Stomach (tissue), 8 donors: ENCODE measurements at regions not wholly inside any gene's neighbourhood (a gene's known extent, or its start where the extent isn't known, plus 50 kb on each side); places are given as distances from the start of the nearest gene placed in this dataset.

ENCODE experiments used
- DNase-seq, 2 donors: peaks; one replicate each; pipeline versions ENCODE4 v3.0.0 to v3.0.0-alpha.2; 2013 to 2019
- H3K27ac ChIP-seq, 5 donors: fragments of 200-600 bp in 4 of 5; sonication (generic) in 4 of 5; one replicate each; pipeline ENCODE4 v1.5.1; 2013 to 2019; ENCODE audit warnings: mild to moderate bottlenecking in 1 of 5, moderate library complexity in 1 of 5
- H3K27me3 ChIP-seq, 3 donors: fragments of 200-600 bp; sonication (generic); one replicate each; pipeline ENCODE4 v1.5.1; 2017 to 2019; ENCODE audit warnings: mixed run types in 1 of 3
- H3K36me3 ChIP-seq, 4 donors: fragments of 200-600 bp; sonication (generic); 1 replicate in 3 of 4; 2 replicates in 1 of 4; pipeline ENCODE4 v1.5.1; 2016 to 2019
- H3K4me1 ChIP-seq, 4 donors: fragments of 200-600 bp; sonication (generic); one replicate each; pipeline ENCODE4 v1.5.1; 2016 to 2019
- H3K4me3 ChIP-seq, 4 donors: fragments of 200-600 bp; sonication (generic) in 3 of 4; one replicate each; pipeline ENCODE4 v1.5.1; 2016 to 2019; ENCODE audit warnings: mild to moderate bottlenecking in 1 of 4
- H3K9me3 ChIP-seq, 4 donors: fragments of 200-600 bp; sonication (generic); one replicate each; pipeline ENCODE4 v1.5.1; 2016 to 2019
- EP300 ChIP-seq: sonication (generic); formaldehyde crosslinking; IDR thresholded peaks from one replicate; pipeline ENCODE4 v1.6.1; 2017; ENCODE audit warnings: antibody characterized with exemption
- POLR2A ChIP-seq, 4 donors: fragments of 450-650 bp; IDR thresholded peaks; one replicate each; pipeline ENCODE4 v1.6.1; 2016; ENCODE audit warnings: antibody characterized with exemption in 4 of 4, control low read depth in 2 of 4, mild to moderate bottlenecking in 1 of 4, moderate library complexity in 1 of 4
- POLR2AphosphoS5 ChIP-seq, 3 donors: sonication (generic); formaldehyde crosslinking; IDR thresholded peaks; one replicate each; pipeline ENCODE4 v1.6.1; 2016; ENCODE audit warnings: antibody characterized with exemption in 3 of 3
- WGBS, 5 donors: extraction: QIAGEN DNeasy Blood & Tissue Kit in 3 of 5; methylation state at CpG; one replicate each; pipeline versions ENCODE4 v1.1.5 to v1.1.7; 2013 to 2018; 5-methylcytosine and 5-hydroxymethylcytosine counted together
- intact Hi-C: fragments of 100-400 bp; cut with DNase I; formaldehyde crosslinking; loops from one replicate; pipeline ENCODE4 v1.15.1; 2023; ENCODE audit warnings: low total_unique reads
- TF ChIP-seq, protein P1 (sequence below), 7 experiments: fragments of 450-650 bp in 4 of 7; fragments of 200-600 bp in 3 of 7; sonication (generic) in 3 of 7; IDR thresholded peaks; one replicate each; pipeline ENCODE4 v1.5.1; 2016 to 2019; ENCODE audit warnings: antibody characterized with exemption in 7 of 7, control low read depth in 2 of 7, mild to moderate bottlenecking in 1 of 7
- donor health status: healthy with polysubstance abuse.
- donor health status: Bipolar disorder and iron deficiency.
- donor health status: healthy.

DNA sequence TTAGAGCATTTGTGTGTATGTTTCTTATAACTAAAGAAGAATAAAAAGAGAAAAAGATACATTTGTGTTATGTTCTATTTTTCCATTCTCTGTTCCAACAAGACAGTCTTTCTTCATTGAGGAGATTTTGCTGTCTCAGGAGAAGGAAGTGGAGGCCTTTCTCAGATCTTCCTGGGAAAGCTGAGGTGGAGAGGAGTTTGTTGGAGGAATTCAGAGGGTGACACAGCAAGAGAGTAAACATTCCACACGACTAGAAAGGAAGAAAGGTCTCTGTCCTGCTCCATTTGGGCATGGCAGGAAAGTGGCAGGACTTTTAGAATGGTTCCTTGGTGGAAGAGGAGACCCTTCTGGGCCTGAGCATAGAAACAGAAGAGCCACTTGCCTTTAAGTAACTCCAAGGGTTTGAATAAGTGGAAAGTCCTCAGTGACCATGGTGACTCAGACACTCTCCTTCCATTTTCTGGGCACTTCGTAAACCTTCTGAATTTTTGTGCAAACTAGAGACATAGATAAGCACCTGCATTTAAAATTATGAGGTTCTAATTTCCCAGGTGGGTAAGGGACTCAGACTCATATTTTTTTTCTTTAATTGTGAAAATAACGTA, 52.3 kb upstream of the COL5A2 start:
- WGBS, 5 donors, result 67 to 73% (median 69%) methylated on average over 3 of the region's 3 CpGs
- no peak for DNase-seq
- TF ChIP-seq, protein P1, sequence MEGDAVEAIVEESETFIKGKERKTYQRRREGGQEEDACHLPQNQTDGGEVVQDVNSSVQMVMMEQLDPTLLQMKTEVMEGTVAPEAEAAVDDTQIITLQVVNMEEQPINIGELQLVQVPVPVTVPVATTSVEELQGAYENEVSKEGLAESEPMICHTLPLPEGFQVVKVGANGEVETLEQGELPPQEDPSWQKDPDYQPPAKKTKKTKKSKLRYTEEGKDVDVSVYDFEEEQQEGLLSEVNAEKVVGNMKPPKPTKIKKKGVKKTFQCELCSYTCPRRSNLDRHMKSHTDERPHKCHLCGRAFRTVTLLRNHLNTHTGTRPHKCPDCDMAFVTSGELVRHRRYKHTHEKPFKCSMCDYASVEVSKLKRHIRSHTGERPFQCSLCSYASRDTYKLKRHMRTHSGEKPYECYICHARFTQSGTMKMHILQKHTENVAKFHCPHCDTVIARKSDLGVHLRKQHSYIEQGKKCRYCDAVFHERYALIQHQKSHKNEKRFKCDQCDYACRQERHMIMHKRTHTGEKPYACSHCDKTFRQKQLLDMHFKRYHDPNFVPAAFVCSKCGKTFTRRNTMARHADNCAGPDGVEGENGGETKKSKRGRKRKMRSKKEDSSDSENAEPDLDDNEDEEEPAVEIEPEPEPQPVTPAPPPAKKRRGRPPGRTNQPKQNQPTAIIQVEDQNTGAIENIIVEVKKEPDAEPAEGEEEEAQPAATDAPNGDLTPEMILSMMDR (IDR thresholded peaks at IDR 0.05), result no peak
- no peak for TF ChIP-seq EP300
- TF ChIP-seq POLR2A (IDR thresholded peaks at IDR 0.05), result no peak
- TF ChIP-seq POLR2AphosphoS5 (IDR thresholded peaks at IDR 0.05), result no peak

DNA sequence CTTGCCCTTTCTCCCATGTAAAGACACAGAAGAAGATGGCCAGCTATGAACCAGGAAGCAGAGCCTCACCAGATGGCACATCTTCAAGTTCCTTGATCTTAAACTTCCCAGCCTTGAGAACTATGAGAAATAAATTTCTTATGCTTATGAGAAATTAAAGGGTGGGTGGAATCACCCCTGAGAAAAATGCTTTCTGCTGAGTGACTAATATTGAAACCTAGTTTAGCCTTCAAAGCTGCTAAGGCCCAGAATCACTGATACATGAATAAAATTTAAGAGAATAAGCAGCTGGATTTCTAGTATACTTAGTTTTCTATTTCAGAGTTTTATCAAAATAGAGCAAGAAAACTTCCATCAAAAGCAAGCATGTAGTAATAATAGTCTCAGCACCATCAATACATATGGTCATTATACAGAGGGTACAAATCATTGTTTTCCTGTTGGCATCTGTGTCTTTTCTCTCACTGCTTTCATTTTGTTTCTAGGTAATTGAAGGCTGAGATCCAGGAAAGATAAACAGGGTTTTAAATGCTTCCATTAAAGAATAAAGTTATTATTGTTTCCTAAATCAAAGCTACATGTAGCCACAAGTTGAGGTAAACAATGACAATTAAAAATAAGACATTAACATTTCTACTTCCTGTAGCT, 53.3 kb upstream of the COL5A2 start:
- Histone ChIP-seq H3K27me3 (no peaks in the 10 kb centered on the region), H3K36me3 (no peaks in the 10 kb centered on the region), H3K27ac (no peak overlapping the region), H3K4me1 (no peaks in the 10 kb centered on the region), H3K4me3 (no peak overlapping the region), H3K9me3 (no peaks in the 10 kb centered on the region)
- intact Hi-C loops, result no loop called here
- no peak for TF ChIP-seq POLR2AphosphoS5 (IDR thresholded peaks at IDR 0.05)
- no peak for TF ChIP-seq EP300
- TF ChIP-seq, protein P1 (IDR thresholded peaks at IDR 0.05), result no peak
- TF ChIP-seq POLR2A (IDR thresholded peaks at IDR 0.05), result no peak
- DNase-seq, result no peak

More for the DNA sequence above, 52.3 kb upstream of the COL5A2 start:
- no peaks in the 10 kb centered on the region for H3K4me1 ChIP-seq
- H3K27me3 ChIP-seq, result no peaks in the 10 kb centered on the region
- H3K27ac ChIP-seq, result no peak overlapping the region
- H3K36me3 ChIP-seq, result no peaks in the 10 kb centered on the region
- intact Hi-C loops, result no loop called here
- H3K4me3 ChIP-seq, result no peak overlapping the region
- no peaks in the 10 kb centered on the region for H3K9me3 ChIP-seq

DNA sequence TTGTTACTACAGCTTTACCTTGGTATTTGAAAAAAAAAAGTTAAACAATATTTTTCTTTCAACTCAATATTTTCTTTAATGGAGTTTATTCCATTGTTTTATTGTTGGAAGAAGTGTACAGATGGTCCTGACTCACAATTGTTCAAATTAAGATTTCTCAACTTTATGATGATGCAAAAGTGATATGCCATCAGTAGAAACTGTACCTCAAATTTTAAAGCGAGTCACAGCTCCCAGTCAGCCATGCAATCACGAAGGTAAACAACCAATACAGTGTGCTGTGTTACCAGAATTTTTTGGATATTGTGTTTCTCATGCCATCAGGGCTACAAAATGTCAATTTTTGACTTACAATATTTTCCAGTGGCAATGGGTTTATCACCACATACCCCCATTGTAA, 54.0 kb upstream of the COL5A2 start:
- DNase-seq, result no peak
- intact Hi-C loops, result no loop called here
- no peak overlapping the region for H3K27ac ChIP-seq
- WGBS, 5 donors, result 83 to 91% (median 89%) methylated on average over 2 of the region's 2 CpGs
- H3K4me3 ChIP-seq, result no peak overlapping the region
- no peaks in the 10 kb centered on the region for H3K27me3 ChIP-seq
- TF ChIP-seq EP300 (no peak), POLR2A (IDR thresholded peaks at IDR 0.05) (no peak), POLR2AphosphoS5 (IDR thresholded peaks at IDR 0.05) (no peak)
- H3K9me3 ChIP-seq, result no peaks in the 10 kb centered on the region
- H3K36me3 ChIP-seq, result no peaks in the 10 kb centered on the region
- no peaks in the 10 kb centered on the region for H3K4me1 ChIP-seq

DNA sequence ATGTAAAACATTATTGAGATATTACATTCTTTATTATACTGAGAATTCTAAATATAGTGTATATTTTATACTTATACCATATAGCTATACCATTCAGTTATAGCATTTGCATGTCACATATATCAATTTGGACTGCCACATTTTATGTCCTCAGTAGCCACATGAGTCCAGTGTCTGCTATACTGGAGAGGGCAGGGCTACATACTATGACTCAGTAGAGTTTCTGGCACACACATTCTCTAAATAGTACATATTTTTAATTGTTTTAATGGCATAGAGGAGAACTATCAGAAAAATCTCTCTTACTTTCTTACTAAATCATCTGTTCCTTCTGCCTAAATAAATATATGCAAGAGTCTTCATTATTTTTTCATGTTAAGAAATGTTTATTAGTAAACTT, 55.4 kb upstream of the COL5A2 start:
- no peak for TF ChIP-seq POLR2A (IDR thresholded peaks at IDR 0.05)
- no peak for TF ChIP-seq EP300
- TF ChIP-seq, protein P1 (IDR thresholded peaks at IDR 0.05), result no peak
- TF ChIP-seq POLR2AphosphoS5 (IDR thresholded peaks at IDR 0.05), result no peak
- intact Hi-C loops, result no loop called here
- Histone ChIP-seq H3K36me3 (no peaks in the 10 kb centered on the region), H3K27ac (no peak overlapping the region), H3K4me3 (no peak overlapping the region), H3K4me1 (no peaks in the 10 kb centered on the region), H3K27me3 (no peaks in the 10 kb centered on the region), H3K9me3 (no peaks in the 10 kb centered on the region)
- DNase-seq, result no peak

DNA sequence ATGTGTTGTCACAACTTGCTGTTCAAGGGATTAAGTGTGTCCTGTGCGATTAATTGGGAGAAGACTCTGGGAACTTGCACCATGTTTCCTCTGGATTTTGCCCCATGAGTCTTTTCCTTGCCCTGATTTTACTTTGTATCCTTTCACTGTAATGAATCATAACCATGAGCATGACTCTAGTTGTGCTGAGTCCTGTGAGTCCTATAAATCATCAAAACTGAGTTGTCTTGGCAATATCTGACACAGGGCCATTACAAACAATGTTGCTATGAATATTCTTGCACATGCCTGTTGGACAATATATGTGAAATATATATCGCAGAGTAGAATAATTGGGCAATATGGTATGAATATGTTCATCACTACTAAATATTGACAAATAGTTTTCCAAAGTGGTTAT, 56.5 kb upstream of the COL5A2 start:
- no peak for DNase-seq
- Histone ChIP-seq H3K27ac (no peak overlapping the region), H3K36me3 (no peaks in the 10 kb centered on the region), H3K27me3 (no peaks in the 10 kb centered on the region), H3K9me3 (no peaks in the 10 kb centered on the region), H3K4me1 (no peaks in the 10 kb centered on the region), H3K4me3 (no peak overlapping the region)
- 89 to 98% (median 97%) methylated on average over 2 of the region's 2 CpGs for WGBS, 5 donors
- TF ChIP-seq POLR2A (IDR thresholded peaks at IDR 0.05), result no peak
- TF ChIP-seq, protein P1 (IDR thresholded peaks at IDR 0.05), result no peak
- no peak for TF ChIP-seq EP300
- intact Hi-C loops, result no loop called here
